CD4-positive, alpha-beta T cell treated with Interleukin-10 for 1 hour (primary cell): ENCODE measurements at regions not wholly inside any gene's neighbourhood (a gene's known extent, or its start where the extent isn't known, plus 50 kb on each side); places are given as distances from the start of the nearest gene placed in this dataset.
"Not testable (repeated sequence)": the region's sequence is repeated elsewhere in the genome, so short reads cannot be mapped to it uniquely, and the experiment has no call there.

Experiments used
- DNase-seq: peaks from one replicate; pipeline ENCODE4 v3.0.0-alpha.2; 2020

DNA sequence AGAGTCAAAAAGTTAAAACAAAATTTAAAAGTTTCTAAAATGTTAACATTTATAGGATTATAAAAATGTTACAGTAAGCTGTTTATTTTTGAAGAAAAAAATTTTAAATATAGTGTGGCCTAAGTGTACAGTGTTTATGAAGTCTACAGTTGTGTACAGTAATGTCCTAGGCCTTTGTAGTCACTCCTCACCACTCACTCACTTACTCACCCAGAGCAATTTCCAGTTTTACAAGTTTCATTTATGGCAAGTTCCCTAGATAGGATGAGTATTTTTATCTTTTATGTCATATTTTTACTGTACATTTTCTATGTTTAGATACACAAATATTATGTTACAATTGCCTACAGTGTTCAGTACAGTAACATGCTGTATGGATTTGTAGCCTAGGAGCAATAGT is 419.9 kb downstream of the ARL4A start:
- DNase-seq = no peak

DNA sequence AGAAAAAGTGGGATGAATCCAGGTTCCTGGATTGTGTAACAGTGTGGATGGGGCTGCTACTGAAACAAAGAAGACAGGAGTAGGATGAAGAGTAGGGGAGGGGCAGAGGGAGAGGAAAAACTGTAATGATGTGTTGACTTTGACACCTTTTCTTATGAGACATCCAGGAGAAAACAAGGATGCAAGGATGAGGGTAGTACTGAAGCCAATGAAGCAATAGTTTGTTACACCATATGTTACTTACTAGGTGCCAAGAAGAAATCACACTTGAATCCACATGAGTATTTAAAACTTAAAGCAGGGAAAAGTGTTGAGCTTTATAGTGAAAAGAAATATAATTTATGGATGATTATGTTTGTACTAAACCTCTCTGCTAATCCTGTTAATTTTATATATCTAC is 420.6 kb downstream of the ARL4A start:
- no peak for DNase-seq

DNA sequence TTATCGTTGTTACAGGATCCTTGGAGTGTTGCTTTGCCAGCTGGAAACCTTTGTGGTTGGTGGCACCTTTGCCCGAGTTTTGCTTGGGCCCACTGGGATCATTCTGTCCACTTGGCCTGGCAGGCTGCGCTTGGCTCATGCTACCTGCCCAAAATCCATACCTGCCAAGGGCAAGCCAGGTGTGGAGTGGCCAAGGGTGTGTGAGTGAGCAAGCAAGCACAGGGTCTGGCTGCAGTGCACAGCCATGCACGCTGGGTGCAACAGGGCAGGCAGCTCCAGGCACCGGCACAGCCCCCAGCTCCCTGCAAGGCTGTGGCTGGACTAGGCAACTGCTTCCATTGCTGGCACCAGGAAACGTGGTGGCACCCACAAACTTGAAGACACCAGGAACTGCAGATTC is 421.8 kb downstream of the ARL4A start:
- no peak for DNase-seq

DNA sequence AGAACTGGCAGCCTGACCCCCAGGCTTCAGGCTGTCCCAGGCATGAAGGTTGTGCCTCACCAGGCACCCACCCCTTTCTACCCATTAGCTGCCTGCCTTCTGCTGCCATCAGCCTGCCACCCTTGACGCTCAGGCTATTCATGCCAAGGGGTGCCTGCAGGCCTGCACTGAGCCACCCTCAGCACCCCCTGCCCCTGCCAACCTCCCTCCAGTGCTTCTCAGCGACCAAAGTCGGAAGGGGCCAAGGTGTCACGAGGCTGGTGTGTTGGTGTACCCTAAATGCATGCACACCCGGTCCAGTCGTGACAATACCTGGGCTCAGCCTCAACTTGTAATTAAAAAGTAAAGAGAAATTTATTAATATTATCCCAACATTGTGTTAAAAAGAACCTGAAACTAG is 422.7 kb downstream of the ARL4A start:
- DNase-seq = no peak

DNA sequence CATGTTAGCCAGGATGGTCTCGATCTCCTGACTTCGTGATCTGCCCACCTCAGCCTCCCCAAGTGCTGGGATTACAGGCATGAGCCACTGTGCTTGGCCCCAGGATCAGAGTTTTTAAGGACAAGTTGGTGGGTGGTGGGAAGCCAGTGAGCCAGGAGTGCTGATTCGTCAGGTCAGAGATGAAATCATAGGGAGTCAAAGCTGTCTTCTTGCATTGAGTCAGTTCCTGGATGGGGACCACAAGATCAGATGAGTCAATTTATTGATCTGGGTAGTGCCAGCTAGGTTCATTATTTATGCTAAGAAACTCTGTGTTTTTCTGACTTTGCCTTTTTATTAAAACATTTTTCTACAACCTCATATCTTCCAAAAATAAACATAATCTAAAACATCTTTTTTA is 423.8 kb downstream of the ARL4A start:
- DNase-seq = no peak

DNA sequence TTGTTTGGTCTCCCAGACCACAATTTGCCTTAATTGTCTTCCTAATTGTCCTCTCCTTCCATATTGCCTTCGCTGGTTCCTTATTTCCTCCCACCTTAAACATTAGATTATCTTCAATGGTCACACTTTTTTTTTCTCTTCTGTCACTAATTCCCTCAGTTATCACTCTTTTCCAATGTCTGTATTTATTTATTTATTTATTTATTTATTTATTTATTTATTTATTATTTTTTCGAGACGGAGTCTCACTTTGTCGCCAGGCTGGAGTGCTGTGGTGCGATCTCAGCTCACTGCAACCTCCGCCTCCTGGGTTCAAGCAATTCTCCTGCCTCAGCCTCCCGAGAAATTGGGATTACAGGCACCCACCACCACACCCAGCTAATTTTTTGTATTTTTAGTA is 426.8 kb downstream of the ARL4A start:
- DNase-seq = not testable (repeated sequence)

DNA sequence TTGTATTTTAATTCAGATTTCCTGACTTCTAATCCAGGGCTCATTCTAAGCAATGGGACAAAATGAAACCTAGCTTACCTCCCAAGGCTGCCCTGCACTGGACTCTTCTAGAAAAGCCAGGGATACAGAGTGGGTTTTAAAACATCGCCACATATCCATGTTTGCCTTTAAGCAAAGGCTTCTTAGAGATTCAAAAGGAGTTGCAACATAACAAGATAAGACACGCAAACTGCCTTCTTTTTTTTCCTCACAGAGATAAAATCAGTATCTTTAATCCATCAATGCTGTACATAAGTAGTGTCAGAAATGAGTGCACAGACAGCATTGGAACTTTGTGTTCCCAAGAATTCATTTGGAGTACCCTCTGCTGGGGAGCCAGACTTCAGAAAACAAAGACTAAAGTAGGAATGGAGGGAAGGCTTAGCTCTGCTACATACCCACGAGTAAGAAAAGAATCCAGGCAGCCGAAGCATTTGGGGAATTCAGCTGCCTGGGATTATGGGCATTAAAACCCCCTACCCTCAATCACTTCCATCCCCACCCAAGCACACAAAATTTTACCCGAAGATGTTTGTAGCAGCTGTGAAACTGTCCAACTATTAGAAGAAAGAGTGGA is 427.8 kb downstream of the ARL4A start:
- no peak for DNase-seq

DNA sequence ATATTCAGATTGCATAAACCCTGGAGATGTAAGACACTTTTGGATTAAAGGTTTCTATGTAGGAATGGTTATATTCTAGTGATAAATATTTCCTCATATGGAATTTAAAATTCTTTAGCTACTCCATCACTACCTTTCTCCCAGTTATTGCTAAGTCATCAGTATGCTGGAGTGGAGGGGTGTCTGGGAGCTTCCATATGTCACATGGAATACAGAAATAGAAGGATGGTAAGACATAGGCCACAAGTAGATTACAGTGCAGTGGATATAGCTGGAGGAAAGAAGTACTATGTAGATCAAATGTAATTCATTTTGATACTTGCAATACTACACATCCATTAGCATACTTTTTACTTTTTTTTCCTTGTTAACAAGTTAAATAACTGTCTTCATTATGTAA is 428.4 kb downstream of the ARL4A start:
- no peak for DNase-seq

DNA sequence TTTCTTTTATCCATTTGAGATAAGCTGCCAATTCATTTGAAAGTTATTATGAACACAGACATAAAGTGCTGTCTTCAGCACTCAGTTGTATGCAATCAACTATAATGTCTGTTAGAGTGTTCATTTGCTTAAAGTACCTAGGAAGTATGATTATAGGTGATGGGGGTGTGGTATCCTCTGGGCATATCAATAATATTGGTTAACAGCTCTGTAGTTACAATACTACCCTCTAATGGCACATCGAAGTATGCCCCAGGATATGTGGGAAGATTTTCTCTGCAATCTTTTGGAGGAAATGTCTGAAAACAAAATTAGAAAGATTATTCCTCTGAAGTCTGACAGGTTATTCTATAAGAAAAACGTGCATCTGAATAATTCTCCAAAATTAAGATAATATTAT is 429.7 kb downstream of the ARL4A start:
- no peak for DNase-seq

DNA sequence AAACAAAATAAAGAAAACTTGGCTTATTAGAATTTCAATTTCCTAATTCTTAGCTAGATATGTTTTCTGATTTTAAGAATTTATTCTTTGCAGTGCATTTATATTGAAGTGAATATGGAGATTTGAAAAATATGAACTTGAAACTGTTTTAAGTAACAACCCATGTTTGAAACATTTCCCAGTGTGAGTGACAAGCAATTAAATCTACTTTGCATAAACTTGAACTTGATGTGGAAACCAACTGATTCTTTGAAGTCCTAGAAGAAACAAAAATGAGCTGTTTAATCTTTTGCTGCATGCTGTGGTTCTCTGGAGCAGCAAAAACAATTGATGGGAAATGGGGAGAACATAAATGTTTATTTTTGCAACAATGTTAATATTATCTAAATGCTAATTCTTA is 430.2 kb downstream of the ARL4A start:
- DNase-seq = no peak

DNA sequence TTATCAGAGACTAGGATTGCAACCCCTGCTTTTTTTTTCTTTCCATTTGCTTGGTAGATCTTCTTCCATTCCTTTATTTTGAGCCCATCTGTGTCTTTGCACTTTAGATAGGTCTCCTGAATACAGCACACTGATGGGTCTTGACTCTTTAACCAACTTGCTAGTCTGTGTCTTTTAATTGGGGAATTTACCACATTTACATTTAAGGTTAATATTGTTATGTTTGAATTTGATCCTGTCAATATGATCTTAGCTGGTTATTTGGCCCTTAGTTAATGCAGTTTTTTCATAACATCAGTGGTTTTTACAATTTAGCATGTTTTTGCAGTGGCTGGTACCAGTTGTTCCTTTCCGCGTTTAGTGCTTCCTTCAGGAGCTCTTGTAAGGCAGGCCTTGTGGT is 437.2 kb downstream of the ARL4A start:
- not testable (repeated sequence) for DNase-seq

DNA sequence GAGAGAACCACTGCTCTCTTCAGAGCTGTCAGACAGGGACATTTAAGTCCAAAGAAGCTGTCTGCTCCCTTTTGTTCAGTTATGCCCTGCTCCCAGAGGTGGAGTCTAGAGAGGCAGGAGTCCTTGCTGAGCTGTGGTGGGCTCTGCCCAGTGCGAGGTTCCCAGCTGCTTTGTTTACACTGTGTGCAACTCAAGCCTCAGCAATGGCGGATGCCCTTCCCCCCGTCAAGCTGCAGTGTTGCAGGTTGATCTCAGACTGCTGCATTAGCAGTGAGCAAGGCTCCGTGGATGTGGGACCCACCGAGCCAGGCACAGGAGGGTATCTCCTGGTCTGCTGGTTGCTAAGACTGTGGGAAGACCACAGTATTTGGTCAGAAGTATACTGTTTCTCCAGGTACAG is 438.9 kb downstream of the ARL4A start:
- DNase-seq = no peak

DNA sequence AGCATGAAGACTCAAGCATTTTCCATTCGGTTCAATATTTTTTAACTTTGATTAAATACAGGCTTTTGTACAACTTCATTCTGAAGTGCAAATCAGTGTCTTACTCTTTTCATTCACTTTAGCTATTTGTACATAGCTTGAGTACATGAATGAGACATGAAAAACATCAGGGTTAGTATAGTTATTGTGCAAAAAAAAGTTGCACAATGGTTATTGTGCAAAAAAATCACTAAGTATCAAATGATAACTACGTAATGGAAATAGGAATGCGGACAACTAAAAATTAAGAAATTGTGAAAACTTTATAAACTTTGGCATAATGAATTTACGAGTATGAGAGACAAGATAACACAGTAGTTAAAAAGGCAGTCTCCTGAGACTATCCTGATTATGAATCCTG is 442.9 kb downstream of the ARL4A start:
- no peak for DNase-seq

DNA sequence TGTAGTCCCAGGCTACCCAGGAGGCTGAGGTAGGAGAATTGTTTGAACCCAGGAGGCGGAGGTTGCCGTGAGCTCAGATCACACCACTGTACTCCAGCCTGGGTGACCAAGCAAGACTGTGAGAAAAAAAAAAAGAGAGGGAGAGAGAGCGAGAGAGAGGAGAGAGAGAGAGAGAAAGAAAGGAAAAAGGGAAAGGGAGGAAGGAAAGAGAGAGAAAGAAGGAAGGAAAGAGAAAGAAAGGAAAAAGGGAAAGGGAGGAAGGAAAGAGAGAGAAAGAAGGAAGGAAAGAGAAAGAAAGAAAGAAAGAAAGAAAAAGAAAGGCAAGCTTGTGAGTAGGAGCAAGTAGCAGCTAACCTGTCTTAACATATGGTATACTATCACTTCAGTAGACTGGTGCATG is 443.5 kb downstream of the ARL4A start:
- not testable (repeated sequence) for DNase-seq

DNA sequence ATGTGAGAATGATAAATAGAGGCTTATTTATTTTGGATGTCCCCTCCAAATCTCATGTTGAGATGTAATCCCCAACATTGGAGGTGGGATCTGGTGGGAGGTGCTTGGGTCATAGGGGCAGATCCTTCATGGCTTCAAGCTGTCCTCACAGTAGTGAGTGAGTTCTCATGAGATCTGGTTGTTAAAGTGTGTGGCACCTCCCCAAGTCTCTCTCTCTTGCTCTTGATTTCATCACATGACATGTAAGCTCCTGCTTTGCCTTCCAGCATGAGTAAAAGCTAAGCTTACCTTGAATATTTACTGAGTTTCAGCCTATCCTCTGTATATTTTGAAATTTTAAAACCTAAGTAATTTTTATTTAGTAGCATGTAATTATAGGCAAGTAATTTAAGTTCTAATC is 444.9 kb downstream of the ARL4A start:
- DNase-seq = no peak

DNA sequence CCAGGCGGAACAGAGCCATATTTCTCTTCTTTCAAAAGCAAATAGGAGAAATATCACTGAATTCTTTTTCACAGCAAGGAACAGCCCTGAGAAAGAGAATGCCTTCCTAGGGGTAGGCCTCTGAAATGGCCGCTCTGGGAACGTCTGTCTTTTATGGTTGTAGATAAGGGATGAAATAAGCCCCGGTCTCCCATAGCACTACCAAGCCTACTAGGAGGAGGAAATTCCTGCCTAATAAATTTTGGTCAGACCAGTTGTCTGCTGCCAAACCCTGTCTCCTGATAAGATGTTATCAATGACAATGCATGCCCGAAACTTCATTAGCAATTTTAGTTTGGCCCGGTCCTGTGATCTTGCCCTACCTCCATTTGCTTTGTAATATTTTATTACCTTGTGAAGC is 448.9 kb downstream of the ARL4A start:
- not testable (repeated sequence) for DNase-seq

DNA sequence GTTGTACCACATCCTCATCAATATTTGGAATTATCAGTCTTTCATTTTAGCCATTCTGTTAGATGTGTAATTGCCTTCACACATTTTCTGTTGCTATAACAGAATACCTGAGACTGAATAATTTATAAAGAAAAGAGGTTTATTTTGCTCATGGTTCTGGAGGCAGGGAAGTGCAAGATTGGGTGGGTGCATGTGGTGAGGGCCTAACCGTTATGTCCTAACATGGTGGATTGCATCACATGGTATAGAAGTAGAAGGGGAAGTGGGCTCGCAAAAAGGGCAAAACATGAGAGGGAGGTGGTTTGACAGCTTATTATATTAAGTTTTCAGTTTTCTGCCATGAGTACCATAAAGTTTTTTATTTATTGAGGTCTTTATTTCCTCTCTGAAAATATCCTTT is 452.0 kb downstream of the ARL4A start:
- DNase-seq = no peak

DNA sequence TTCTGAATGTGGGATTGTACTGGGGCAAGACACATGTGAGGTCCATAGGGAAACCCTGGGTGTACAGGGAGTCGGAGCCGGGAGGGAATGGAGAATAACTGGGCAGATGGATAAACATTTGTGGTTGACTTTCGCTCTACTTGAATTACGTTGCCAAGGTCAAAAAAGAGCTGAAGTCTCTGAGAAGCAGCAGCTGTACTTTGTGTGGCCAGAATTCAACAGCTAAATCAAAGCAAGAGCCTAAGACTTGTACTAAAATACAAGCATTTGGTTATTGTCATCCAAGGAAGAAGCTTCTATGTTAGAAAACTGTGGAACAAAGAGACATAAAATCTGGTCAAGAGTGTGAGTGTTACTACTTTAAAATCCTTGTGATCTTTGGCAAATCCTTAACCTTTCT is 457.2 kb downstream of the ARL4A start:
- DNase-seq = no peak

DNA sequence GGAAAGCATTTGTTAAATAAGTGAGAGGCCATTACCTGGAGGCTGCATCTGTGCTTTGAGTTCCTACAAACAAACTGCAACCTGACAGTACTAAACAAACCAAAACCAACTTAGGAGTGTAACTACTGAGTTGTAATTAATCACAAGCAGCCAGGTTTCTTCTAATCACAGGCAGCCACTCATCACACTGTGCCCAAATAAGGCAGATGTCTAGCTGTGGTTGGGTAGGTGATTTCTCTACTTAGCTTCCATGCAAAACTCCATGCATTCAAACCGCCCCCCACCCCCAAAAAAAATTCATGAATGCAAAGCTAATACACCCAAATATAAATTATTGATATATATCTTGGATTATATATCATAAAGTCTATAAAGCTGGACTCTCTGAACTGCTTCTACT is 461.1 kb downstream of the ARL4A start:
- DNase-seq = no peak

DNA sequence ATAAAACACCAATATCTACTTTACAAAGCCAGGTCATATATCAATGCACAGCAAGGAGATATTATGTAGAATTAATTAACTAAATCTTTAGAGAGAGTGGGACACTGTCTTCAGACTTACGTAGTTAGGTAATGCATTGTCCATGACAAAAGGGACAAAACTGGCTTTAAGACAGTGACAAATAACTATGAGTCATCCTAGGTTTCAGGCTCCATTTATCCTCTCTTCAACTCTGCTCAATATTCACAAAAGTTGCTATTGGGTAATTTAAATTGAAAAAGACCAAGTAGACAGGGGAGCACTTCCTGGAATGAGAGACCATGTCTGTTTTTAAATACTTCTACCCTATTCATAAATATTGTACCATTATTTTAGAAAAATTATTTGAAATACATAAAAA is 464.5 kb downstream of the ARL4A start:
- DNase-seq = no peak

DNA sequence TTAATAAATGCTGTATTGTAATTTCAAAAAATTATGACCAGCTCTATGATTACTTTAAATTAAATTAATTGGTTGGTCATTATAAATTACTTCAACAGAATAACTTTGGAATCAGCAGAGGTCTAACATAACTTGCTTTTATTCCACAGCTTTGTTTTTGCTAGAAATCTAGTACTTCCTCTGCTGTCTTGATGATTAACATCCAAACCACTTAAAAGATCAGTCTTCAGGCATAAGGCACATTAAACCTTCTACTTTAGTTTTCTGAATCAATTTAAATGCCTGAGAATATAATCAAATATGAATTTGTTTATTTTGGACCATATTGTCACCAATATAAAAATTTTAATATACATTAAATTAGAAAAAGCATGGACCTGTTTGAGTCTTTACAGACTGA is 465.3 kb downstream of the ARL4A start:
- DNase-seq = no peak

DNA sequence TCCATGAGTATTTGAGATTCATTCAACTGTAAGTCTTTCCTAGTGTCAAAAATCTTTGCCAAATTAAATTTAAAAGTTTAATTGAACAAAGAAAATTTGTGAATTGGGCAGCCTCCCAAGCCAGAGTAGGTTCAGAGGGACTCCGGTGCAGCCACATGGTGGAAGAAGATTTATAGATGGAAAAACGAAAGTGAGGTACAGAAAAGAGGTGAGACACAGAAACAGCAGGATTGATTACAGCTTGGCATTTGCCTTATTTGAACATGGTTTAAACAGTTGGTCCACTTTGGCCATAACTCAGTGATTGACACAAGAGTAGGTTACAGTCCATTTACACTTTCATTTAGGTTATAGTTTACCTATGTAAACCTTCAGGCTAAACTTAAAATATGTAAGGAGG is 465.8 kb downstream of the ARL4A start:
- DNase-seq = no peak

DNA sequence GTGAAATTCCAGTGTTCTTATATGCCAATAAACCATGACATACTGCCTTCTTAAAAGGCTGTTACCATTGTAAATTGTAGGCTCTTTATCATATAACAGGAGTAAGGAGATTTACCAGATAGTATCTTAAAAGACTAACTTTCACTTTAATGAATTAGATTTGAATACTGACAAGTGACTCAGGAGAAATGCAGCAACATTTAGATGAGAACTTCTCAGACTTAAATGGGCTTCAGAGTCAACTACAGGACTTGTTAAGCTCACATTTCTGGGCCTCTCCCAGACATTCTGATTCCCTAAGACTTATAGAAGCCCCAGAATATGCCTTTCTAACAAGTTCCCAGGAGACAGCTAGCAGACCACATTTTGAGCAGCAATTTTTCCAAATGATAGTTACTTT is 466.3 kb downstream of the ARL4A start:
- no peak for DNase-seq

DNA sequence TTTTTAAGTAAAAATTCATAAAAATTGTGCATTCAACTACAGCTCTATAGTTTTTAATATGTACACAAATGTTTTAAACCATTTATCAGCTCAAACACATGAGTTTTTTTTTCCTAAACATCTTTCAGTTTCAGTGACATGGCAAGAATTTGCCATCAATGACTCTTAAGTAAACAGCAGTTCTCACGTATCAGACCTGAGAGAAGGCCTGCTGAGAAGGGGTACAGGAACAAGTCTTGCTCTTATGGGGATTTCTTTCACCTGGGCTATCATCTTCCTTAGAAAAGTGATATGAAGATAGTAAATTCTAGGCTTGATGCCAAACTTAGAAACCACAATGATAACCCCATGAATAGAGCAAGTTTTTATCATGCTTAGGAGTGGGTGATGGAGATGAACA is 467.8 kb downstream of the ARL4A start:
- no peak for DNase-seq

DNA sequence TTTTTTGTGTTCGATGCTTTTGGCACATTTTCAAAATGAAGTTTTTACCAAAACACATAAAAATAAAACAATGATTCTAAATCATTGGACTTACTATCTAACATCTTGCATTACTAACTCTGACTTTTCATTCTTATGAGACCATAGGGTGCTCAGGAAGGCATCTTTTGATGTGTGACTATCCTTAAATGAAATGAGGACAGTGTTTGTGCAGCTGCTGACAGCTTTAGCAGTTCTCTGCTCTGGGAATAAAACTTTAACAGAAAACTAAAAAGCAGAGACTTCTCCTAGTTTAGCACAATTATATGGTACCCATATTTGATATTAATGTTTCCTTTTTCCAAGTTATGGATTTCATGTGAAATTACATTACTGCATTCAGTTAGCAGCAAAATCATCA is 471.6 kb downstream of the ARL4A start:
- DNase-seq = no peak
